Mucosa of stomach (tissue), 1 donor: ENCODE measurements at regions not wholly inside any gene's neighbourhood (a gene's known extent, or its start where the extent isn't known, plus 50 kb on each side); places are given as distances from the start of the nearest gene placed in this dataset.
"Not testable (repeated sequence)": the region's sequence is repeated elsewhere in the genome, so short reads cannot be mapped to it uniquely, and the experiment has no call there.

Experiments
- H3K27me3 ChIP-seq: one replicate; pipeline ENCODE4 v1.7.0; 2013; ENCODE audit warnings: mild to moderate bottlenecking, low read length; ENCODE audit not compliant: control insufficient read depth, insufficient read depth
- H3K36me3 ChIP-seq: one replicate; pipeline ENCODE4 v1.7.0; 2013; ENCODE audit warnings: low read length; ENCODE audit not compliant: control insufficient read depth, insufficient read depth
- H3K4me1 ChIP-seq: one replicate; pipeline ENCODE4 v1.7.0; 2013; ENCODE audit warnings: mild to moderate bottlenecking, low read length; ENCODE audit not compliant: control insufficient read depth, insufficient read depth
- H3K4me3 ChIP-seq: one replicate; pipeline ENCODE4 v1.7.0; 2013; ENCODE audit warnings: low read length
- H3K9ac ChIP-seq: one replicate; pipeline ENCODE4 v1.7.0; 2013; ENCODE audit warnings: mild to moderate bottlenecking, low read length, moderate library complexity
- H3K9me3 ChIP-seq: one replicate; pipeline ENCODE4 v1.7.0; 2013; ENCODE audit warnings: mild to moderate bottlenecking, low read length, moderate library complexity; ENCODE audit not compliant: control insufficient read depth
- donor health status: Pancreatic carcinoma.

- Histone ChIP-seq H3K9ac (no peak overlapping the region), H3K9me3 (no peaks in the 10 kb centered on the region), H3K4me3 (no peak overlapping the region), H3K4me1 (peaks cover 25% of the 10 kb centered on the region), H3K36me3 (no peaks in the 10 kb centered on the region), H3K27me3 (no peaks in the 10 kb centered on the region)
These were observed 84.5 kb upstream of the MEF2A start for GRCh38 chr15:99481113-99481950.

- no peaks in the 10 kb centered on the region for H3K36me3 ChIP-seq
- no peaks in the 10 kb centered on the region for H3K9me3 ChIP-seq
- H3K4me1 ChIP-seq: peaks cover 25% of the 10 kb centered on the region
- no peak overlapping the region for H3K9ac ChIP-seq
- no peak overlapping the region for H3K4me3 ChIP-seq
- no peaks in the 10 kb centered on the region for H3K27me3 ChIP-seq
These were observed 83.9 kb upstream of the MEF2A start for GRCh38 chr15:99481951-99482230.

- Histone ChIP-seq H3K9ac (no peak overlapping the region), H3K4me3 (no peak overlapping the region), H3K9me3 (no peaks in the 10 kb centered on the region), H3K4me1 (peaks cover 21% of the 10 kb centered on the region), H3K36me3 (no peaks in the 10 kb centered on the region), H3K27me3 (no peaks in the 10 kb centered on the region)
These were observed 82.8 kb upstream of the MEF2A start for GRCh38 chr15:99482993-99483392.

GRCh38 chr15:99485153-99485961 is 80.4 kb upstream of the MEF2A start:
- H3K9me3 ChIP-seq: no peaks in the 10 kb centered on the region
- no peak overlapping the region for H3K4me3 ChIP-seq
- H3K4me1 ChIP-seq: peaks cover 21% of the 10 kb centered on the region
- no peaks in the 10 kb centered on the region for H3K27me3 ChIP-seq
- no peaks in the 10 kb centered on the region for H3K36me3 ChIP-seq
- no peak overlapping the region for H3K9ac ChIP-seq

- H3K36me3 ChIP-seq: no peaks in the 10 kb centered on the region
- H3K9ac ChIP-seq: no peak overlapping the region
- H3K4me1 ChIP-seq: peaks cover 21% of the 10 kb centered on the region
- no peak overlapping the region for H3K4me3 ChIP-seq
- no peaks in the 10 kb centered on the region for H3K9me3 ChIP-seq
- H3K27me3 ChIP-seq: no peaks in the 10 kb centered on the region
These were observed 79.8 kb upstream of the MEF2A start for GRCh38 chr15:99485992-99486370.

DNA sequence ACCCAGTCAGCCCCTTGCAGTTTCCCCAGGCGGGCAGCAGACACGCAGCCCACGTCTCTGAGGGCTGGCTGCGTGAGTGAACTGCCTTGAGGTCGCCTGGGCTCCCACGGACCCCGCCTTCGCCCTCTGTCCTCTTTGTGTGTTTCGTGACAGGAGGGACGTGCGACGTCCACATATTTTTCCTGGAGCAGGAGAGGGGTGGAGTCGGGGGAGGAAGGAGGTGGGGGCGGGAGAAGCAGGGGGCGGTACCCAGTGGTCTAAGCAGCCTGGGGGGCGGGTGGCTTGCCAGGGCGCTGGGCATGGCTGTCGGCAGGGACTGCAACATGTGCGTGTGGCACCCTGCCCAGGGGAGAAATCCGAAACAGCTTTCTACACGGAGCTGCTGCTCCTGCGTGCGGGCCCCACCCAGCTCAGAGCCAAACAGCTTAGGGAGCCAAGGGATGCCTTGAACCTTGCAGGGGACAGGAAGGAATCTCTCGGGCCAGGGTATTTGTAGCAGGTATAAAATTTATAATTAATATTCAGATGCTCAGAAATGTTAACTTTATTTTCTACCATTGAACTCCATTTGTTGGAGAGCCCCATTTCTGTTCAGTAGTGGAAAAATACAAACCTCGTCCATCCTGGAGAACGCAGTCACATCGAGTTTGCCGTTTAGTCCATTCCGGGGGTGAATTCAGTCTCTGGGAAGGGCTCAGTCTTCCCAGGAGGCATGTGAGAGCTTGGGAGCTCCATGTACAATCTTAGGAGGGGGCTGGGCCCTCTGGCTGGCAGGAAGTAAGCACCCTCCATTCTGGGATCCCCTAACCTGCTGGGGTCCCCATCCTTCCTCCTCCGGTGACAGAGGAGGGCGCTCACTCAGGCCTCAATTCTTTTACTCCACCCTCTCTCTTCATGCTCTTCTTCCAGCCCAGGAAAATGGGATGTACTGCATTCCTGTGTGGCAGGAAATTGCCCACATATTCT is 79.1 kb upstream of the MEF2A start:
- H3K9me3 ChIP-seq: no peaks in the 10 kb centered on the region
- H3K27me3 ChIP-seq: no peaks in the 10 kb centered on the region
- H3K4me3 ChIP-seq: no peak overlapping the region
- no peak overlapping the region for H3K9ac ChIP-seq
- peaks cover 21% of the 10 kb centered on the region for H3K4me1 ChIP-seq
- H3K36me3 ChIP-seq: no peaks in the 10 kb centered on the region

DNA sequence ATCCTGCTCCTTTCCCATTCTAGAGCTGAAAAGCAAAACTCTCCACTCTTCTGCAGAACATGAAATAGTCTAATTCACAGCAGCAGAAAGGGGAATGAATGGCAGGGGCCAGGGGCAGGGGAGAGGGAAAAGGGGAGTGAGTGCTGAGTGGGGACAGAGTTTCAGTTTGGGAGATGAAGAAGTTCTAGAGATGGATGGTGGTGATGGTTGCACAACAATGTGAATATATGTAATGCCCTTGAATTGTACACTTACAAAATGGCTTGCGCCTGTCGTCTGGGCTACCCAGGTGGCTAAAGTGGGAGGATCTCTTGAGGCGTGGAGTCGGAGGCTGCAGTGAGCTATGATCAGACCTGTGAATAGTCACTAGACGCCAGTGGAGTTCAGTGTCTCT is 78.5 kb upstream of the MEF2A start:
- H3K4me3 ChIP-seq: no peak overlapping the region
- H3K36me3 ChIP-seq: no peaks in the 10 kb centered on the region
- no peaks in the 10 kb centered on the region for H3K27me3 ChIP-seq
- no peak overlapping the region for H3K9ac ChIP-seq
- H3K9me3 ChIP-seq: no peaks in the 10 kb centered on the region
- peaks cover 21% of the 10 kb centered on the region for H3K4me1 ChIP-seq

DNA sequence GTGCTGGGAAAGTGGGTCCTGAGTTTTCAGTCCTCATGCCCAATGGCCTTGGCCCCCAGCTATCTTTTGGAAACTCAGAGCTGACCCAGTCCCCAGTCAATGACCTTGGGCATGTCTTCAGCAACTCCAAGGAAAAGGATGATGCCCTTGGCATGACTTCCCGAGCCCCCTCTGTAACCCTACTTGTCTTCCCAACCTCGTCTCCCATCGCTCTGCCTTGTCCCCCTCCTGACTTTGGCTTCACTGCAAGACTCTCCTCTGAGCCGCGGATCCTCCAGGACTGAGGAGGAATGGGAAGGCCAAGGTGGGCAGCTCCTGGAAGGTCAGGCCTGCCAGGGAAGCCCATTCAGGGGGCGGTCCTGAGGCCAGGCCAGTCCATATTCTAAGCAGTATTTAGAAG is 73.5 kb upstream of the MEF2A start:
- H3K4me1 ChIP-seq: peaks cover 13% of the 10 kb centered on the region
- no peaks in the 10 kb centered on the region for H3K27me3 ChIP-seq
- no peak overlapping the region for H3K4me3 ChIP-seq
- no peaks in the 10 kb centered on the region for H3K9me3 ChIP-seq
- H3K36me3 ChIP-seq: no peaks in the 10 kb centered on the region
- H3K9ac ChIP-seq: no peak overlapping the region

GRCh38 chr15:99492716-99493115 is 73.1 kb upstream of the MEF2A start:
- H3K4me1 ChIP-seq: peaks cover 11% of the 10 kb centered on the region
- no peak overlapping the region for H3K9ac ChIP-seq
- no peaks in the 10 kb centered on the region for H3K36me3 ChIP-seq
- no peak overlapping the region for H3K4me3 ChIP-seq
- H3K9me3 ChIP-seq: no peaks in the 10 kb centered on the region
- no peaks in the 10 kb centered on the region for H3K27me3 ChIP-seq

GRCh38 chr15:99493461-99493860 is 72.3 kb upstream of the MEF2A start:
- peaks cover 11% of the 10 kb centered on the region for H3K4me1 ChIP-seq
- no peaks in the 10 kb centered on the region for H3K9me3 ChIP-seq
- no peak overlapping the region for H3K4me3 ChIP-seq
- H3K27me3 ChIP-seq: no peaks in the 10 kb centered on the region
- no peaks in the 10 kb centered on the region for H3K36me3 ChIP-seq
- no peak overlapping the region for H3K9ac ChIP-seq

DNA sequence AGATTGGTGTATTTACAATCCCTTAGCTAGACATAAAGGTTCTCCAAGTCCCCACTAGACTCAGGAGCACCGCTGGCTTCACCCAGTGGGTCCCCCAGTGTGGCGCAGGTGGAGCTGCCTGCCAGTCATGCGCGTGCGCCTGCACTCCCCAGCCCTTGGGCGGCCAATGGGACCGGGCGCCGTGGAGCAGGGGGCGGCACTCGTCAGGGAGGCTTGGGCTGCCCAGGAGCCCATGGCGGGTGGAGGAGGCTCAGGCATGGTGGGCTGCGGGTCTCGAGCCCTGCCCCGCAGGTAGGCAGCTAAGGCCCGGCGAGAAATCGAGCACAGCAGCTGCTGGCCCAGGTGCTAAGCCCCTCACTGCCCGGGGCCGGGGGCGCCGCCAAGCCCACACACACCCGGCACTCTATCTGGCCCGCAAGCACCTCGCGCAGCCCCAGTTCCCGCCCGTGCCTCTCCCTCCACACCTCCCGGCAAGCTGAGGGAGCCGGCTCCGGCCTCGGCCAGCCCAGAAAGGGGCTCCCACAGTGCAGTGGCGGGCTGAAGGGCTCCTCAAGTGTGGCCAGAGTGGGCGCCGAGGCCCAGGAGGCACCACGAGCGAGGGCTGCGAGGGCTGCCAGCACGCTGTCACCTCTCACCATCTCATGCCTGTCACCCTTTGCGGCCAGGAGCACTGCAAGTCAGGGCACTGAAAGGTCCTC is 71.1 kb upstream of the MEF2A start:
- H3K9me3 ChIP-seq, H3K9ac ChIP-seq, H3K27me3 ChIP-seq, H3K4me3 ChIP-seq, H3K36me3 ChIP-seq: not testable (repeated sequence)
- peaks cover 11% of the 10 kb centered on the region for H3K4me1 ChIP-seq
